B cell (primary cell): ENCODE measurements at regions not wholly inside any gene's neighbourhood (a gene's known extent, or its start where the extent isn't known, plus 50 kb on each side); places are given as distances from the start of the nearest gene placed in this dataset.

Experiments
- ATAC-seq: fragments of 200-7000 bp; cut with Tn5 transposase; one replicate; pipeline ENCODE4 v1.10.0; 2021; ENCODE audit warnings: low read depth, mild to moderate bottlenecking, moderate number of reproducible peaks, moderate library complexity
- CTCF ChIA-PET: fragments of 350-600 bp; sonication (Branson Sonifier 250); formaldehyde crosslinking; loops from one replicate; lab custom pipeline; 2021; ENCODE audit warnings: antibody characterized with exemption, inconsistent platforms; lab: Charles Lee
- POLR2A ChIA-PET: fragments of 350-600 bp; sonication (Branson Sonifier 250); formaldehyde crosslinking; loops from one replicate; lab custom pipeline; 2021; ENCODE audit warnings: antibody characterized with exemption; lab: Charles Lee
- DNase-seq: peaks from one replicate; pipeline ENCODE4 v3.0.0; 2013
- H2AFZ ChIP-seq: 2 replicates; pipeline ENCODE4 v1.6.1; 2012; ENCODE audit warnings: mild to moderate bottlenecking, low read depth, low read length; ENCODE audit not compliant: insufficient read depth, poor library complexity, severe bottlenecking
- H3K27ac ChIP-seq, 2 donors: 1 replicate in 1 of 2; 2 replicates in 1 of 2; pipeline ENCODE4 v1.5.1; 2012 to 2013; ENCODE audit warnings: low read length in 2 of 2, mild to moderate bottlenecking in 2 of 2, moderate library complexity in 1 of 2
- H3K27me3 ChIP-seq, 4 experiments: fragments of 200-600 bp in 1 of 4; sonication (generic) in 1 of 4; replicated peaks in 1 of 4; 1 replicate in 2 of 4; 2 replicates in 2 of 4; pipeline versions ENCODE4 v1.6.1 to v1.7.0; 2013 to 2016; ENCODE audit warnings: low read length in 3 of 4, mild to moderate bottlenecking in 2 of 4, mixed read lengths in 1 of 4, moderate library complexity in 1 of 4; ENCODE audit not compliant: insufficient read depth in 4 of 4, control insufficient read depth in 3 of 4; ENCODE audit errors: control extremely low read depth in 1 of 4
- H3K36me3 ChIP-seq, 2 experiments: replicated peaks in 1 of 2; 1 replicate in 1 of 2; 2 replicates in 1 of 2; pipeline versions ENCODE4 v1.6.1 to v1.7.1; 2013; ENCODE audit warnings: low read length in 1 of 2; ENCODE audit not compliant: insufficient read depth in 2 of 2, control insufficient read depth in 1 of 2; ENCODE audit errors: control extremely low read depth in 1 of 2, extremely low read depth in 1 of 2
- H3K4me1 ChIP-seq, 2 donors: fragments of 200-600 bp in 1 of 2; sonication (generic) in 1 of 2; 1 replicate in 1 of 2; 2 replicates in 1 of 2; pipeline versions ENCODE4 v1.5.1 to v1.6.1; 2013 to 2017; ENCODE audit warnings: low read length in 2 of 2; ENCODE audit not compliant: control insufficient read depth in 2 of 2, insufficient read depth in 2 of 2
- H3K4me2 ChIP-seq: replicated peaks from 2 replicates; pipeline ENCODE3; 2012; ENCODE audit warnings: mild to moderate bottlenecking, low read depth, low read length; ENCODE audit not compliant: poor library complexity, severe bottlenecking
- H3K4me3 ChIP-seq, 5 experiments: fragments of 200-600 bp in 1 of 5; sonication (generic) in 1 of 5; 1 replicate in 3 of 5; 2 replicates in 2 of 5; pipeline versions ENCODE4 v1.5.1 to v1.7.0; 2011 to 2016; ENCODE audit warnings: low read length in 4 of 5, mild to moderate bottlenecking in 4 of 5, low read depth in 2 of 5, control low read depth in 1 of 5, moderate library complexity in 1 of 5; ENCODE audit not compliant: insufficient read depth in 1 of 5; ENCODE audit errors: control extremely low read depth in 1 of 5, extremely low read depth in 1 of 5
- H3K79me2 ChIP-seq: fragments of 200-600 bp; sonication (generic); one replicate; pipeline ENCODE4 v1.6.0; 2016; ENCODE audit warnings: low read length; ENCODE audit not compliant: control insufficient read depth, insufficient read depth
- H3K9ac ChIP-seq: fragments of 200-600 bp; sonication (generic); 2 replicates; pipeline ENCODE4 v1.6.1; 2017; ENCODE audit warnings: mild to moderate bottlenecking, low read length, moderate library complexity
- H3K9me3 ChIP-seq, 3 donors: one replicate each; pipeline versions ENCODE4 v1.6.1 to v1.7.1; 2013; ENCODE audit warnings: low read length in 2 of 3; ENCODE audit not compliant: control insufficient read depth in 2 of 3, insufficient read depth in 1 of 3; ENCODE audit errors: control extremely low read depth in 1 of 3
- H4K20me1 ChIP-seq: 2 replicates; pipeline ENCODE4 v1.6.0; 2012; ENCODE audit warnings: mild to moderate bottlenecking, low read length; ENCODE audit not compliant: insufficient read depth, control insufficient read depth, poor library complexity, severe bottlenecking
- H3K27ac Mint-ChIP-seq: one replicate; pipeline ENCODE4 v1.8.0; 2021; ENCODE audit warnings: mixed read lengths
- H3K27me3 Mint-ChIP-seq: one replicate; pipeline ENCODE4 v1.8.0; 2021; ENCODE audit warnings: mixed read lengths
- H3K4me1 Mint-ChIP-seq: one replicate; pipeline ENCODE4 v1.8.0; 2021; ENCODE audit warnings: mixed read lengths
- H3K4me3 Mint-ChIP-seq: one replicate; pipeline ENCODE4 v1.8.0; 2021; ENCODE audit warnings: mixed read lengths
- H3K9me3 Mint-ChIP-seq: one replicate; pipeline ENCODE4 v1.8.0; 2022; ENCODE audit warnings: mixed read lengths; ENCODE audit not compliant: insufficient read depth
- EZH2 ChIP-seq: IDR thresholded peaks from 2 replicates; pipeline ENCODE4 v1.6.1; 2012; ENCODE audit warnings: borderline replicate concordance, low read depth, mild to moderate bottlenecking, moderate library complexity, low read length; ENCODE audit not compliant: insufficient read depth, poor library complexity, severe bottlenecking
- WGBS: methylation state at CpG from one replicate; pipeline ENCODE4 v1.1.5; 2013; ENCODE audit warnings: missing lambda C conversion rate; ENCODE audit not compliant: insufficient coverage; 5-methylcytosine and 5-hydroxymethylcytosine counted together
- intact Hi-C: fragments of 100-400 bp; cut with micrococcal nuclease; formaldehyde crosslinking; loops from one replicate; pipeline ENCODE4 v1.10.0; 2022
- TF ChIP-seq, protein P1 (sequence below): fragments of 200-600 bp; IDR thresholded peaks from one replicate; pipeline ENCODE4 v1.8.0; 2022; ENCODE audit warnings: antibody characterized with exemption, mild to moderate bottlenecking

GRCh38 chr2:43033466-43034241, 192.8 kb downstream of the ZFP36L2 start:
- no peak for TF ChIP-seq EZH2
- TF ChIP-seq, protein P1, sequence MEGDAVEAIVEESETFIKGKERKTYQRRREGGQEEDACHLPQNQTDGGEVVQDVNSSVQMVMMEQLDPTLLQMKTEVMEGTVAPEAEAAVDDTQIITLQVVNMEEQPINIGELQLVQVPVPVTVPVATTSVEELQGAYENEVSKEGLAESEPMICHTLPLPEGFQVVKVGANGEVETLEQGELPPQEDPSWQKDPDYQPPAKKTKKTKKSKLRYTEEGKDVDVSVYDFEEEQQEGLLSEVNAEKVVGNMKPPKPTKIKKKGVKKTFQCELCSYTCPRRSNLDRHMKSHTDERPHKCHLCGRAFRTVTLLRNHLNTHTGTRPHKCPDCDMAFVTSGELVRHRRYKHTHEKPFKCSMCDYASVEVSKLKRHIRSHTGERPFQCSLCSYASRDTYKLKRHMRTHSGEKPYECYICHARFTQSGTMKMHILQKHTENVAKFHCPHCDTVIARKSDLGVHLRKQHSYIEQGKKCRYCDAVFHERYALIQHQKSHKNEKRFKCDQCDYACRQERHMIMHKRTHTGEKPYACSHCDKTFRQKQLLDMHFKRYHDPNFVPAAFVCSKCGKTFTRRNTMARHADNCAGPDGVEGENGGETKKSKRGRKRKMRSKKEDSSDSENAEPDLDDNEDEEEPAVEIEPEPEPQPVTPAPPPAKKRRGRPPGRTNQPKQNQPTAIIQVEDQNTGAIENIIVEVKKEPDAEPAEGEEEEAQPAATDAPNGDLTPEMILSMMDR = no peak
- no peaks in the 10 kb centered on the region for H4K20me1 ChIP-seq
- DNase-seq (no peak), ATAC-seq (no peak)
- H3K9ac ChIP-seq = no peak overlapping the region
- no peak overlapping the region for H3K4me2 ChIP-seq
- no peaks in the 10 kb centered on the region for H3K79me2 ChIP-seq
- no peaks in the 10 kb centered on the region for H3K9me3 ChIP-seq
- no peak overlapping the region for H3K4me3 ChIP-seq
- no peak overlapping the region for H3K27ac Mint-ChIP-seq
- H3K4me1 ChIP-seq = no peaks in the 10 kb centered on the region
- H3K36me3 ChIP-seq = no peaks in the 10 kb centered on the region
- no peaks in the 10 kb centered on the region for H3K9me3 Mint-ChIP-seq
- peaks cover 4% of the 10 kb centered on the region for H3K27me3 Mint-ChIP-seq
- no peak overlapping the region for H3K4me3 Mint-ChIP-seq
- H3K27me3 ChIP-seq = peaks cover 0 to 4% (median 0%) of the 10 kb centered on the region in 4 experiments
- H2AFZ ChIP-seq = no peak overlapping the region
- H3K4me1 Mint-ChIP-seq = no peaks in the 10 kb centered on the region
- H3K27ac ChIP-seq = no peak overlapping the region
- 95% methylated on average over 11 of the region's 13 CpGs for WGBS
- ChIA-PET POLR2A (no interaction called here), CTCF (no interaction called here)
- intact Hi-C loops = no loop called here

- Mint-ChIP-seq H3K9me3 (no peaks in the 10 kb centered on the region), H3K27ac (no peak overlapping the region), H3K27me3 (peaks cover 4% of the 10 kb centered on the region), H3K4me3 (no peak overlapping the region), H3K4me1 (no peaks in the 10 kb centered on the region)
- Histone ChIP-seq H3K79me2 (no peaks in the 10 kb centered on the region), H3K27me3 (peaks cover 0 to 4% (median 0%) of the 10 kb centered on the region in 4 experiments), H3K9ac (no peak overlapping the region), H2AFZ (no peak overlapping the region), H3K4me1 (no peaks in the 10 kb centered on the region), H3K9me3 (no peaks in the 10 kb centered on the region), H3K4me3 (no peak overlapping the region), H3K27ac (no peak overlapping the region), H4K20me1 (no peaks in the 10 kb centered on the region), H3K36me3 (no peaks in the 10 kb centered on the region), H3K4me2 (no peak overlapping the region)
- ChIA-PET CTCF (no interaction called here), POLR2A (interaction anchor here (0.7 kb wide), 1 partner anchor 167 kb away, joined by 3 read pairs; no protein-coding TSS in a partner anchor)
- DNase-seq (no peak), ATAC-seq (no peak)
- WGBS = 92% methylated on average over 7 of the region's 7 CpGs
- TF ChIP-seq, protein P1 = no peak
- no peak for TF ChIP-seq EZH2
- intact Hi-C loops = no loop called here
Observed at GRCh38 chr2:43033016-43033270, 193.5 kb downstream of the ZFP36L2 start.
